NCI-H2171 (cell line): ENCODE measurements at regions not wholly inside any gene's neighbourhood (a gene's known extent, or its start where the extent isn't known, plus 50 kb on each side); places are given as distances from the start of the nearest gene placed in this dataset.
A peak's percentile ranks its signal among the peaks of the same experiment; 100 is the strongest.

ENCODE experiments used
- DNase-seq: peaks from one replicate; lab custom pipeline; 2025; lab: John Stamatoyannopoulos, UW

DNA sequence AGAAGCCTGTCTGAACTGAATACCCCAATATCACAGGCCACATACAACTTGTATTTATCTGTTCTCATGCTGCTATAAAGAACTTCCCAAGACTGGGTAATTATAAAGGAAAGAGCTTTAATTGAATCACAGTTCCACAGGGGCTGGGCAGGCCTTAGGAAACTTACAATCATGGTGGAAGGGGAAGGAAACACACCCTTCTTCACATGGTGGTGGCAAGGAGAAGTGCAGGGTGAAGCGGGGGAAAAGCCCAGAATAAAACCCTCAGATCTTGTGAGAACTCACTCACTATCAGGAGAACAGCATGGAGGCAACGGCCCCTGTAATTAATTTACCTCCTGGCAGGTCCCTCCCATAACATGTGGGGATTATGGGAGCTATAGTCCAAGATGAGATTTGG is 50.3 kb upstream of the FNDC1 start:
- DNase-seq: no peak

- DNase-seq: no peak
These were observed 51.6 kb upstream of the FNDC1 start for GRCh38 chr6:159117563-159117962.

- no peak for DNase-seq
These were observed 52.2 kb upstream of the FNDC1 start for GRCh38 chr6:159117046-159117445.

DNA sequence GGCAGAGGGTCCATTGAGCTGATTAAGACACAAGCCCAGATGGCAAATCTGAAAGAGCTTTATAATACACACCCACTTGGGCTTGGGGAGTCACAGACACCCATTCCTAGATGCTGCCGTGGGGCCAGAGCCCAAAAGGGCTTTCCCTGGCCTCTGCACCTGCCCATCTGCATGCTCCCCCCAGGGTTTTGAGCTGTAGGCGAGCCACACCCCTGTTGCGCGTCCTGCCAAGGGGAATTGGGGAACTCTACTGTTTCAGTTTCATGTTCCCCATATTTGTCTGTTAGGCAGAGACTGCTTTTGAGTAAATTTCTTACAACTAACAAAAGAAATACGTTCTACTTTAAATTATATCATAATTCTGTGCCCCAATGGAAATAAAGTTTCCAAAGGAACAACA is 52.9 kb upstream of the FNDC1 start:
- no peak for DNase-seq

- peak; percentile 44 for DNase-seq
These were observed 54.6 kb upstream of the FNDC1 start for GRCh38 chr6:159114569-159114968.

- DNase-seq: no peak
These were observed 56.0 kb upstream of the FNDC1 start for GRCh38 chr6:159113223-159113622.

GRCh38 chr6:159112714-159113113 is 56.5 kb upstream of the FNDC1 start:
- DNase-seq: no peak

DNA sequence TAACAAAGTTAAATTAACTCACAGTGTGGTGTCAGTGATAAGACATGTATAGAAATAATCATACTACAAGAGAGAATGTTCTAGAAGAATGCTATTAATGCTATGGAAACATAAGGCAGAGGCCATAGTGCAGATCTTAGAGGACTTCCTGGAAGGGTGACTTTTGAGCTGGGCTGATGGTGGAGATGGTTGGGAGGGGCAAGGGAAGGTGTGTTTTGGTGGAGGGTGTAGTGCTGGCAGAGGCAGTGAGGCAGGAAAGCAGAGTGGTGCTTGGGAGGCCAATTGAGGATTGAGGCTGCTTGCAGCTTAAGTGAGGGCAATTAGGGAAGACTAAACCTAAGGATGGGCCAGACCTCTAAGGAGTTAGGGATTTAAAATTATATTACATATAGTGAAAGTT is 58.5 kb upstream of the FNDC1 start:
- DNase-seq: no peak

DNA sequence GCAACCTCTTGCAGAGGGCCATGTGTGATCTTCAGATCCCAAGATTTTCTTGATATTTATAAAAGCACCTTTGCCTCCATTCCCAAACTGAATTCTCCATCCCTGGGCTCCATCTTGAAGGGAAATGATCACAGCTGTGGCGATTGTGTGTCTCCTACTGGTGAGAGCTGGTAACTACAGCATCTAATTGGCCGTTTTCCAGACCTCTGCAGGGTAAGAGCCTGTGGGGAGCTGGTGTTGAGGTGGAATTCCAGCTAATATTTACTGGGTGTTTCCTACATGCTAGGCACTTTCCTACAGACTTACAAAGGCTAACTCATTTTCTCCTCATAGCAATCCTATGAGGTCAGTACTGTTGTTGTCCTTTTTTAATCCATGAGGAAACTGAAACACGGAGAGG is 59.2 kb upstream of the FNDC1 start:
- no peak for DNase-seq

GRCh38 chr6:159109391-159109790 is 59.8 kb upstream of the FNDC1 start:
- DNase-seq: no peak

DNA sequence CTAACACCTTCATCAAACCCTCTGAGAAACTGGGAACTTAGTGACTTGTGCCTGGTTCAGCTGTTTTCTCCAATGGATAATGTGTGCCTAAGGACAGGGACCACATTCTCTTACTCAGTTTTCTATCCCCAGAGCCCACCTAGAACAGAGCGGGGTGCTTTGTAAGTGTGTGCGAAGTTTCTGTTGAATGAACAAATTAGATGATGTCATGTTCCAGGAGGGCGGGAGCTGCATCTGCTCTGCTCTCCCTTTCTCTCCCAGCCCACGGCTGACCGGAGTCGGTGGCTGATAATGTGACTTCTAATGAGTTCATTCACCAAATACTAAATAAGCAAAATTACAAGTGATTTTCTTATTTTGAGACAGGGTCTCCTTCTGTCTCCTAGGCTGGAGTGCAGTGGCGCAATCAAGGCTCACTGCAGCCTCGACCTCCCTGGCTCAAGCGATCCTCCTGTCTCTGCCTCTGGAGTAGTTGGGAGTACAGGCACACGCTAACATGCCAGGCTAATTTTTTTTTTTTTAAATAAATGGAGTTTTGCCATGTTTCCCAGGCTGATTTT is 60.7 kb upstream of the FNDC1 start:
- peak; percentile 24 for DNase-seq

DNA sequence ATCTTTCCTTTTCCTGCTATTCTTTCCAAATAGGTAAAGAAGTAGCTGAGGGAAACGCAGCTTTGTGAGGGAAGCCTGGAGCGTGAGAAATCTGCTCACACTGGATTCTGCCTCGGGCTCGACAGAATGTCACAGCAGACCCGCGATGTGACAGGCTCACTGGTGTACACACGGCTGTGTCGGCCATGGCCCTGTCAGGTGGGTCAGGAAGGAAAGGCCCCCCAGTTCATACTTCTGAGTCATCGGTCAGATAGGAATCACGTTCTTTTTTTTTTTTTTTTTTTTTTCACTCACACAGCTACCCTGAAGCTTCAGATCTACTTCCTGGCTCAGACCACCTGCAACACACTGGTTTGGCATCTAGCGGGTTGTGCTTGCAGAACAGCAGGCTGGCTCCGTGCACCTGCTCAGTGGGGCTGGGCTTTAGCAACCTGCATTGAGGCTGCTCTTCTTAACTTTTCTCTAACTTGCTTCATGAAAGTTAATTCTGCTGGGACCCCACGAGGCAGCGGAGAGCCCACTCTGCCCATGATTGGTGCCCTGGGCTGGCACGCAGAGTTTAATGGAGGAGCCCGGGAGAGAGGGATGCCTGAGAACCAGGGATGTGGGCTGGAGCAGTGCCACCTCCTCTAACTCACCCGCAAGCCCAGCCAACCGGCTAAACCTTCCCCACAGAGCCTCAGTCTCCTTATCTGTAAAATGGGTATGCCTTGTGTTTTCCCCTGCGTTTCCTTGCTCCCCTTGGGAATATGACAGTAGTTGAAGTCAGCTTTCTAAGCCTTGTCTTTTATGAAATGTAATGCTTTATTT is 61.5 kb upstream of the FNDC1 start:
- DNase-seq: no peak

DNA sequence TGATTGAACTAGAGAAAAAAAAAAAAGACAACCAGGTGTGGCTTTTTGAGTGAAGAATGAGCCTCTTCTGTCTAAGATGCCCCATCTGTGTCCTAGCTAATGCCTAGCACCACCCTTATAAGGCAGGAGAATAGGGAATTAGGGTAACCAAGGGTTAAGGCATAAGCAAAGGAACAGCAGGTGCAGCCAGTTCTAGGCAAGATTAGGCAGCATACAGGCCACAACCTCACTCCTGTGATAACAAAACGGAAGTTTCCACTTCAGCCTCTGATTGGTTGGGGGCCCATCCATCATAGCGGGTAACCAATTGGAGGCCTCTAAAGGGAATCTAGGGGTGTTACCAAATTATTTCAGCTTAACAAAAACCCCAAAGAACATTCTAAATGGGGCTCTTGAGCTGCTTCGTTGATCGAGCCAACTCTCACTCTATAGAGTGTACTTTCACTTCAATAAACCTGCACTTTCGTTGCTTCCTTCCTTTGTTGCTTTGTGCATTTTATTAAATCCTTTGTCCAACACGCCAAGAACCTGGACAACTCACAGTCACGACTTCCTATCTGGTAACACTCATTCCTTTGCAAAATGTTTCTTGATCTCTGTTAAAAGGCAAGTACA is 61.9 kb upstream of the TAGAP start:
- DNase-seq: peak; percentile 81

- DNase-seq: no peak
These were observed 60.9 kb upstream of the TAGAP start for GRCh38 chr6:159105716-159106115.

DNA sequence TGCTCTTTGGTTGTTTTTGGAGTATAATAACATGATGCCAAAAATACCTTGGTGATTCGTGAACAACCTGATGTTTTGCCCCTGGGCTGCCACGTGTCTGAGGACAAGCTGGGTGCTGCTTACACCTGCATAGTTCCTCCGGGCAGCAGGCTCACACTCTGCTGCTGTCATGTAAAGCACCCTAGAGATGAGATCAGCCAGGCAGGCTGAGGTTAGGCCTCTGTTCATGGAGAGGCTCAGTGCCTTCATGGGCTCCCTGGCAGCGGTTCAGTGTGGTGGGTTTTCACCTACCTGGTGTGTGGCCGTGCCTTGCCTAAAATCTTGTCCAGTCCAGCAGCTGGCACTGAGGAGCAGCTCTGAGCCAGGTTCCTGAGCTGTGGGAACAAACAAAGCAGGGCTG is 60.1 kb upstream of the TAGAP start:
- DNase-seq: no peak

DNA sequence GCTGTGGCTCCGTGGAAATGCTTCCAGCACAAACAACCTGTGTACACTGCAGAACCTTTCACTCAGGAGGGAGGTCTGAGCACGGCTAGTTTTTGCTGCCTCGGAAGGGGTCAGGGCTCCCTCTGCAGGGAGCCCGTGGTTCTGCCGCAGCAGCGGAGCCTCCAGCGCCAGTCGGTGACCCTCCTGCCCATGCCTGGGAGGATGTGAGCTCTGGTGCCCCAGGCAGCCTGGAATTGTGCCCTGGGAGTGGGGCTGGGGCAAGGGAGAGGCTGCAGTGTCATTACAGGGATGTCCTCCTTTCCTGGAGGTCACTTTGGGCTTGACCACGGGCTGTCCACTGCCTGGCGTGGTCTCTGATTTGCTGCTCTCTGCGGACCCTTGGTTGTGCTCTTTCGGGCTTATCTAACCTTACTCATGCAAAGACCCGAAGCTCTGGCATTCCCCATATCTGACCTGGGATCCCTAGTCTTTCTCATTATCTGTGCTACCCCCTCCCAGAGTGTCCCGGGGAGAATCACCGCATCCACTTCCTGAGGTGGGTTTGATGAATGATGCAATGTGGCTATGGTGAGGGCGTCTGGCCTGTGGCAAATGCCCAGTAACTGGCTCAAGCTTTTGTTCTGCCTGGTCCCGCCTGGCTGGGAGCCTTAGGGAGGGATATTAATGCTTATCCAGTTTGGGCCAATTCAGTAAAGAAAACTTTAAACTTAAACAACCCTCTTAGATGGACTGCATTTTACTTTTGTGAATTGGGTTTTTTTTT is 59.6 kb upstream of the TAGAP start:
- peak; percentile 32 for DNase-seq

DNA sequence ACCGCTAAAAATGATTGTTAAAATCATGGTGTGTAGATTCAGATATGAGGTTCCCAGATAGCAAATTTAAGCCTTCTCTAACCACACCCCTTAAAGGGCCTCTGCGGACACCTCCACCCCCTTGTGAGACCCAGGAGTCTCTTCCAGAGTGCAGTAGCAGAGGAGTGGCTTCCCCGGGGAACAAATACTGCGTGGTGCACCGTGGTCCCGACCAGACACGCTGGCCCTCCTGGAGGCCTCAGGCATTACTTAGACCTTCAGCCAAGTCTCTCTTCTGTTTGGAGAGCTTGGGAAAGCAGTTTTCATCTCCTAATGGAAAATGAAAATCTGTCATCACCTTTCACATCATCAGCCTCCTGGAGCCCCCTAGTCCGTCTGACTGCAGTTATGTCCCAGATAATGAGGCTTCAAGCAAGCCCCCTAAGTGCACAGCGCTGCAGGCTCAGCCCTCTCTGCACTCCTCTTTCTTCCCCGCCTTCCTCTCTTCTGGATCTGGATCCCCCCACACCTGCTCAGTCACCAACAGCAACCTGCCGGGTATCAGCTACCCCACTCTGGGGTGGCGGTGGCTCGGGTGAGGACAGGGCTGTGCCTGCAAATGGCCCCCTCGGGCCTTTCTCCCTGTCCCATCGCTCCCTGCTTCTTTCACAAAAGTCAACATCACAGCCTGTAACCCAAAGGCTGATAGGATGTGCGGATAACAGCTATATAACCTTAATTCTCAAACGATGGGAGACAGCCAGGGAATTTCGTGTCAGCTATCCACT is 58.8 kb upstream of the TAGAP start:
- DNase-seq: no peak

DNA sequence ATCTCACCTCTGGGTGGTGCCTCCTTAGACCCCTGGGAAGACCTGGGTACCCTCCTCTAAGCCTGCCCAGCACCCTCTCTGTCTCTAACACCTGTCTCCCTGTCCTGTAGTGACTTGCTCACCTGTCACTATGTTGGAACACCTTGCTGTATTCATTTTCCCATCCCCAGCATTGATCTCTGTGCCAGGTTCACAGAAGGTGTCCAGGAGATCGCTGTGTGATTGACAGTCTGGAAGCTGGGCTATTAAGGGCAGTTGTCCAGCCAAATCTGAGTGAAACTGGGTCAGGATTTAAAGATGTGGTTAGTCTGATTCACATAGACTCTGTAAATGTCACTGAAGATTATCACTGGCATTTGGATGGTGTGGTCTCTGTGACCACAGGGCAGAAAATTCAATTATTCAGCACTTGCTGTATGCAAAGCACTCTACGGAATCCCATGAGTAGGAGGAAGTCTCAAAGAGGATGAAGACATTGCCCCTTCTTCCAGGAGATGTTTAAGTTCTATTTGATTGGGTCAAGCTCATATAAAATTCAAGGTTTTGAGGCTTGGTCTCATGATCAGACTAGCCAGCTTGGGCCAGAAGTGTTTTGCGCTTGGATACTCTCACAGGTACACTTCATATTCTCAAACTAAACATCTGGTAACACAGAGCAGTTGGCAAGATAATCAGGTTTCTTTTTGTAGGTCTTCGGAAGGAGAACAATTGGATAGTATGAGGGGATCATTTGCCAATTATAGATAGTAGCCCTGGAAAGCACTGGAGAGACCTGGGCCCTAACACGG is 57.8 kb upstream of the TAGAP start:
- no peak for DNase-seq

GRCh38 chr6:159101656-159102055 is 56.9 kb upstream of the TAGAP start:
- DNase-seq: no peak

DNA sequence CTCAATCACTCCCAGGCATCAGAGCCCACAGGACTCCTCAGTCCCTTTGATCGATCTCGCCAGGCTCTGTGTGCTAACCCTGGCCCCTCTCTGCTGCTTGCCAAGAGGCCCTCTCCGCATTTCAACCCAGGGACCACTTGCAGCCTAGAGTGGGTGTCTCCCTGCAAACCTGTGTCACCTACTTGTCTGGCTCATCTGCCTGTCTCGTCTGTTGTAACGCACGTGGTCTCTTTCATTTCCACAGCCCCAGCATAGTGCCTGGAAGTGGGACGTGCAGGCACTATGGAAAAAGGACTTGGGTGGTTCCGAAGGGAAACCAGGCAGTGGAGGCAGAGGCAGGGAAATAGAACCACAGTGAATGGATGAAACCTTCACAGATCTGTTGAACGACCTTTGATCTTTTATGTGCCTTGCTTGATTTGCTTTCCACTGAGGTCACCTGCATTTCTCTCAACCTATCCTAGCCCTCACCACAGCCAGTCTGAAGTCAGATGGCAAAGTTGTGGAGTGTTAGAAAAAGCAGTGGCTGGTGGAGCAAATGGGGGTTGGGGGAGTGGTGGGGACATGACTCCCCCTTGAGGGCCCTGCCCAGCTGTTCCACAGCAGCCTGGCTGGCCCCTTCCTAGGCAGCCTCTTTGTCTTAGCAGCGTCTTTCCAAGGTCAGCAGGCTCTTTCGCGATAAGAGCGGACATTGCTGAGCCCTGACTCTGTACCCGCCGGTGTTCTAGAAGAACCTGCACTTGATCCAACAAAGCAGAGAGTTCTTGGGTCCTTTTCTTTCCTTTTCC is 55.8 kb upstream of the TAGAP start:
- DNase-seq: no peak
